ENCODE measurements at regions not wholly inside any gene's neighbourhood (a gene's known extent, or its start where the extent isn't known, plus 50 kb on each side); places are given as distances from the start of the nearest gene placed in this dataset.

DNA sequence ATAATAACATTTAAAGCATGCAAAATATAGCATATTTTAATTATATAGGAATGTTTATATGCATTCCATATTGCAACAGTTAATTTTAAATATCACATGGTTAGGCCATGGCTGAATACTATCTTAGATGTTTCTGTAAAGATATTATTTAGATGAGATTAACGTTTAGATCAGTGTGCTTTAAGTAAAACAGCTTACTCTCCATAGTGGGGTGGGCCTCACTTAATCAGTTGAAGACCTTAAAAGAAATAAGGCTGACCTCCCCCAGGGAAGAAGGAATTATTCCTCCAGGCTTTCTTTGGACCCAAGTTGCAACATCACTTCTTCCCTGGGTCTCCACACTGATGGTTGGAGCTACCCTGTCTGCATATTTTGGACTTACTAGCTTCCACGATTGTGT lies 1246.5 kb downstream of the TYW1 start:
- TF ChIP-seq, protein P1, sequence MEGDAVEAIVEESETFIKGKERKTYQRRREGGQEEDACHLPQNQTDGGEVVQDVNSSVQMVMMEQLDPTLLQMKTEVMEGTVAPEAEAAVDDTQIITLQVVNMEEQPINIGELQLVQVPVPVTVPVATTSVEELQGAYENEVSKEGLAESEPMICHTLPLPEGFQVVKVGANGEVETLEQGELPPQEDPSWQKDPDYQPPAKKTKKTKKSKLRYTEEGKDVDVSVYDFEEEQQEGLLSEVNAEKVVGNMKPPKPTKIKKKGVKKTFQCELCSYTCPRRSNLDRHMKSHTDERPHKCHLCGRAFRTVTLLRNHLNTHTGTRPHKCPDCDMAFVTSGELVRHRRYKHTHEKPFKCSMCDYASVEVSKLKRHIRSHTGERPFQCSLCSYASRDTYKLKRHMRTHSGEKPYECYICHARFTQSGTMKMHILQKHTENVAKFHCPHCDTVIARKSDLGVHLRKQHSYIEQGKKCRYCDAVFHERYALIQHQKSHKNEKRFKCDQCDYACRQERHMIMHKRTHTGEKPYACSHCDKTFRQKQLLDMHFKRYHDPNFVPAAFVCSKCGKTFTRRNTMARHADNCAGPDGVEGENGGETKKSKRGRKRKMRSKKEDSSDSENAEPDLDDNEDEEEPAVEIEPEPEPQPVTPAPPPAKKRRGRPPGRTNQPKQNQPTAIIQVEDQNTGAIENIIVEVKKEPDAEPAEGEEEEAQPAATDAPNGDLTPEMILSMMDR (IDR thresholded peaks at IDR 0.05; ENCODE audit: control extremely low read depth, extremely low read depth, low read depth, missing control alignments), result no peak
- ChIA-PET POLR2A (no interaction called here), CTCF (no interaction called here)
- DNase-seq (ENCODE audit: extremely low spot score), result no peak

DNA sequence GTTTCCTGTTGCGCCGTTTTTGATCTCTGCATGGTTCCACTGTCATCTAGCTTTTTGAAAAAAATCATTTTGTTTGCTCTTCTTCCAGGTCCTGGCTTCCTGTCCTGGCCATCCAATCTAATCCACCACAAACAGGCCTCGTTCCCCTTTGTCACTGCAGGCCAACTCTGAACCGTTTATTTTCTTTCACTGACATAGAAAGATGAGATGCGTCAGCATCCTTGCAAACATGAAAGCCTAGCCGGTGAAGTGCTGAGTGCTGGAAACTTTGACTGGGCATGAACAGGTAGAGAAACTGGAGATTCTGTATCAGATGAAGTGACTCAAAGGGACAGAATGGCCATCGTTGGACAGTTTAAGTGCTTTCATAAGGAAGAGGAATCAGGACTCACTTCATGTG lies 1247.8 kb downstream of the TYW1 start:
- ChIA-PET CTCF (no interaction called here), POLR2A (no interaction called here)
- TF ChIP-seq, protein P1 (IDR thresholded peaks at IDR 0.05; ENCODE audit: control extremely low read depth, extremely low read depth, low read depth, missing control alignments), result no peak
- no peak for DNase-seq (ENCODE audit: extremely low spot score)

DNA sequence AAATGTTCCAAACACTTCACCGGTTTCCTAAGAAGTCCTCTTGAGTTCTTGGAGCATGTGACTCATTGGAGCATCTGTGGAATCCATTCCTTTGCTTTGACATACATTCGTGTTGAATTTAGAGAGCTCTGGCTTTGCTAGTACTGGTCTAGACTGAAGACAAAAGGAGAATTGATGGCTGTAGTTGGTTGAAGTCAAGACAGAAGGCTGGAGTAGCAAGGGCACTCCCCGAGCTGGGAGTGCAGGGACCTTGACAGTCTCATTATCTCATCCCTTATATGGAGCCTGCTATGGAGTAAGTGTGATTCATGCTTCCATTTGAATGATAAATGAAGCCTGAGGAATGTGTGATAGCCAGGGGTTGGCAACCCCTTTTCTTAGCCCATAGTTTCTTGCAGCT lies 1249.1 kb downstream of the TYW1 start:
- DNase-seq (ENCODE audit: extremely low spot score), result no peak
- ChIA-PET CTCF (no interaction called here), POLR2A (no interaction called here)
- TF ChIP-seq, protein P1 (IDR thresholded peaks at IDR 0.05; ENCODE audit: control extremely low read depth, extremely low read depth, low read depth, missing control alignments), result no peak

DNA sequence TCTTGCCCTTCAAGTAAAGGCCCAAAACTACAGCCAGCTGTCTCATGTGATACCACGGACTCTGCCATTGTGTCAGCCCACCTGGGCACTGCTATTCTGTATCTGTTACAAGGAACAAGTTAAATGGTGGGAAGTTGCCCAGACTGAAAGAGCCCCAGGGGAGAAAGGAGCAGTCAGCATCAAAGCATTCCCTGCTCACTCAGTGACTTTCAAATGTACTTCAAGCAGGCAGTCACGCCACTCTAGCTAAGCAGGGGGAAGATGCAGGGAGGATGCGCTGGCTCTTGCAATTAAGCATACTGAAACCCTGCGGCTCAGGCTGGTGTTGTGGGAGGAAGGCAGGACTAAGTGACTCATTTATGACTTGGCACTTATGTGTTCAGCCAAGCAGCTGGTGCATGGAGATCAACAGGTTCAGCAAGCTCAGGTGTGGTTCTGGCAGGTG lies 1249.6 kb downstream of the TYW1 start:
- CTCF ChIA-PET, result no interaction called here
- TF ChIP-seq, protein P1 (IDR thresholded peaks at IDR 0.05; ENCODE audit: control extremely low read depth, extremely low read depth, low read depth, missing control alignments), result no peak
- DNase-seq (ENCODE audit: extremely low spot score), result no peak
- POLR2A ChIA-PET, result no interaction called here

DNA sequence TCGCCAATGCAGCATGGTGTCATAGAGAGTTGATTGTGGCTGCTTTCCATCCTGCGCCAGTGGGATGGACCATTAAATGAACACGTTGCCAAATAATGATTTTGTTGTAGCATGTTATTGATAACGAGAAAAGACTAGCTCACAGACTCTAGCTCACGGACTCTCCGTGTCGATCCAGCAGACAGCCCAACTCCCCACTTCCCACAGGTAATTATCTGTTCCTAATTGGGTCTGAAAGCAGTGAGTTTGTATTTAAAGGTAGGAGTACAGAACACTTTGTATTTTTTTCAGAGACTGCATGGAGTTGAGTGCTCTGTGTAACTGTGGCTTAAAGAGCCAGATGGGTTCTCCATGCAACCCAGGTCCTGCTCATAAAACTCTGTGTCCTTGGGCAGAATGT lies 1250.5 kb downstream of the TYW1 start:
- no peak for DNase-seq (ENCODE audit: extremely low spot score)
- ChIA-PET POLR2A (no interaction called here), CTCF (no interaction called here)
- TF ChIP-seq, protein P1 (IDR thresholded peaks at IDR 0.05; ENCODE audit: control extremely low read depth, extremely low read depth, low read depth, missing control alignments), result no peak

DNA sequence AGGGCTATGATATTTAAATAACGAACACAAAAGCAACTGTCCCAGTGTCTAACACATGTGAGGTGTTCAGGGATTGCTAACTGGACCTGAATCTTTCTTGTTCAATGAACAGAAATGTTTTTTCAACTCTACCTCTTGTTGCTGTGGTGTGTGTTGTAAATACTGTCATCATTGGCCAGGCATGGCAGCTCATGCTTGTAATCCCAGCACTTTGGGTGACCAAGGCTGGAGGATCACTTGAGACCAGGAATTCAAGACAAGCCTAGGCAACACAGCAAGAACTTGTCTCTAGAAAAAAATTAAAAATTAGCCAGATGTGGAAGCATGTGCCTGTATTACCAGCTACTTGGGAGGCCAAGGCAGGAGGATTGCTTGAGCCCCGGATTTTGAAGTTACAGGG lies 1250.9 kb downstream of the TYW1 start:
- ChIA-PET POLR2A (no interaction called here), CTCF (no interaction called here)
- TF ChIP-seq, protein P1 (IDR thresholded peaks at IDR 0.05; ENCODE audit: control extremely low read depth, extremely low read depth, low read depth, missing control alignments), result no peak
- DNase-seq (ENCODE audit: extremely low spot score), result no peak

DNA sequence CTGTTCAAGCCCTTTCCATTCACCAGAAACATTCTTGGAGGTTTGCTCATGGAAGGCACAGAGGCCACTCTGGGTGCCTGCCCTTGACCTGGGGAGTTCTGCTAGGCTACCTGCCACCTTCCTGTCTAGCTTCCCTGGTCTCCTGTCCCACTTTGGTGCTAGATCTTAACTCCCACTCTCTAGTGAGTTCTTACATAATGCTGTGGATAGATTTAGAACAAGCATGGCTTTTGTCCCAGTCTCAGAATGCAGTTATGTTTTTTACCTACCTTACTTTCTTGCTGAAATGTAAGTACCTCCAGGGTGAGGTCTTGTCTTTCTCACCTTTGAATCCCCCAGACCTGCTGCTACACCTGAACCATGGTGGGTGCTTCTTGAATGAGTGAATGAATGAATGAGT lies 1252.3 kb downstream of the TYW1 start:
- DNase-seq (ENCODE audit: extremely low spot score), result no peak
- ChIA-PET POLR2A (no interaction called here), CTCF (no interaction called here)
- TF ChIP-seq, protein P1 (IDR thresholded peaks at IDR 0.05; ENCODE audit: control extremely low read depth, extremely low read depth, low read depth, missing control alignments), result no peak
